Peyer's patch (tissue), 4 donors: ENCODE measurements at regions not wholly inside any gene's neighbourhood (a gene's known extent, or its start where the extent isn't known, plus 50 kb on each side); places are given as distances from the start of the nearest gene placed in this dataset.

Experiments used
- CTCF ChIP-seq, 6 experiments: fragments of 450-650 bp in 4 of 6; fragments of 200-600 bp in 2 of 6; sonication (generic) in 1 of 6; IDR thresholded peaks; one replicate each; pipeline ENCODE4 v1.5.1; 2017 to 2019; ENCODE audit warnings: antibody characterized with exemption in 6 of 6, mild to moderate bottlenecking in 3 of 6, moderate library complexity in 1 of 6
- POLR2A ChIP-seq, 2 donors: fragments of 450-650 bp; IDR thresholded peaks; one replicate each; pipeline ENCODE4 v1.5.1; 2017; ENCODE audit warnings: antibody characterized with exemption in 2 of 2, mild to moderate bottlenecking in 2 of 2, moderate library complexity in 2 of 2

DNA sequence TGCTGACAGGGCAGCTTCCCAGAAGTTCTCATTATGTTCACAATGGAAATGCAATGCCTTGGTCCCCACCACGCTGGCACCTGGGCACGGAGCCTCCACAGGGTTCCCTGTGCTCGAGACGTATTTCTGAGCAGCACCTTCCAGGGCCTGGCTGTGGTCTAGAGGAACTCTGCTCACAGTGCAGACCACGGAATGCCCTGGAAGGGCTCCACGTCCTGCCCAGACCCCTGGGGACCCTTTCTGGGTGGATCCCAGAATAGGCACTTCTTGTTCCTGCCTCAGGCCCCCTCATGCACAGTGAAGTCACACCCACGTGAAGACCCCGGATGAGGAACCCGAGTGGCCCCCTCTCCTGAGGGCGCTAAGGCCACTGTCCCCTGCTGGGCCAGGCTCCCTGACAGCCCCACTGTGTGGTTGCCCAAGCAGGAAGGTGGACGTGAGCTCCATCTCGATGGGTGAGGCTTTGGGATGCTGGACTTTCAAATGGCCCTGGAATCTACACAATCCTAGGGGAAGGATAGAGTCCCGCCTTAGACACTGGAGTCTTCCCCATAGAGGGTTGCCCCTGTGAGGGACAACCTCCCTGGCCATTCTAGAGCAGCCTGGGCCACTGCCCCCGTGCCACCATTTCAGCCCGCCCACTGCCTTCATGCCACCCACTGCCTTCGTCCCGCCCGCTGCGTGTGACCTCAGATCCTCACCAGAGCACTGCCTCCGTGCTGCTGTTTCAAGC lies 1106.8 kb downstream of the BRD1 start:
- TF ChIP-seq POLR2A (IDR thresholded peaks at IDR 0.05) (no peak), CTCF (IDR thresholded peaks at IDR 0.05) (no peak)
